Keratinocyte (primary cell): ENCODE measurements at regions not wholly inside any gene's neighbourhood (a gene's known extent, or its start where the extent isn't known, plus 50 kb on each side); places are given as distances from the start of the nearest gene placed in this dataset.

Experiments
- CTCF ChIP-seq, 3 experiments: IDR thresholded peaks in 1 of 3; conservative IDR thresholded peaks in 1 of 3; optimal IDR thresholded peaks in 1 of 3; 2 replicates in 2 of 3; 3 replicates in 1 of 3; pipeline versions ENCODE3 to v1.5.1; 2011; ENCODE audit warnings: low read length in 3 of 3, mild to moderate bottlenecking in 3 of 3, moderate library complexity in 2 of 3, control low read depth in 1 of 3, inconsistent platforms in 1 of 3; ENCODE audit not compliant: insufficient read depth in 2 of 3; ENCODE audit errors: extremely low read depth in 1 of 3
- EZH2 ChIP-seq: IDR thresholded peaks from one replicate; pipeline ENCODE4 v1.6.1; 2012; ENCODE audit warnings: inconsistent platforms, mild to moderate bottlenecking, low read length, moderate library complexity

DNA sequence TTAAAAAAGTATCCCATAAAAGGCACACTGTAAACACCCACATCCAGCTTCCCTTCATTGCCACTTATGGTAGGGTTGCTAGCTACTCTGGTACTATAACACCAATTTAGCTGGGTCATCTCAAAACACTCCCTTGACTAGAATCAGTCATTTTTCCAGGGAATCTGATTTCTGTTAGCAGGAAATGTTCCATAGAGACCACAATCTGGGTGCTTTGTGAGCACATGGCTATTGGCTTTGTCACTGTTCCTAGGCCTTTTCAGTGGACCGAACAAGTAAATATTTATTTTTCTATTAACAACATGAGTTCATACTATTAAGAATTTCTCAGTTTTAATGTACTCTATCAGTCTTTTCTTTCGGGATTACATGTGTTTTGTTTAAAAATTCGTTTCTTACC lies 404.7 kb upstream of the GNPDA2 start:
- no peak for TF ChIP-seq CTCF (optimal IDR thresholded peaks at IDR 0.05 in 1 of 3, IDR thresholded peaks at IDR 0.05 in 1 of 3, conservative IDR thresholded peaks at IDR 0.05 in 1 of 3; ENCODE audit: extremely low read depth in 1 of 3, insufficient read depth in 2 of 3, low read length in 3 of 3)
- TF ChIP-seq EZH2, result no peak
